ENCODE measurements at regions not wholly inside any gene's neighbourhood (a gene's known extent, or its start where the extent isn't known, plus 50 kb on each side); places are given as distances from the start of the nearest gene placed in this dataset.

DNA sequence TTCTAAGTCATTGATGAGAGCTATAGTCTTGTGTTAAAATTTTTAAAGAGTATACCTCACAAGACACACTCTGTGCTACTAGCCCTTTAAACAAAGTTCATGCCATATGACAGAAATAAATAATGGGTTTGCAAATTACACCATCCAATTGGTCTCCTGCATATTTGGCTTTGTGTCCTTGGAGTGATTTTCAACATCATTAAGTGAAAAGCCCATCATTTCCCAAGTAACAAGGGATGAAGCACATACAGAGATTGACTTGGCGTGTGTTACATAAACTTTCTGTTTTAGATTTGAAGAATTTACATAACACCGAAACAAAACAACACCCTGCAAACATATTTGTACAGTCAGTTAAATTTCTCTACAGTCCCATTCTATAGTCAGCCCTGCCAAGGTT is 216.9 kb upstream of the NEIL3 start:
- no peak for DNase-seq (ENCODE audit: low spot score)
- no peaks in the 10 kb centered on the region for H3K9me3 ChIP-seq (ENCODE audit: low read depth)

DNA sequence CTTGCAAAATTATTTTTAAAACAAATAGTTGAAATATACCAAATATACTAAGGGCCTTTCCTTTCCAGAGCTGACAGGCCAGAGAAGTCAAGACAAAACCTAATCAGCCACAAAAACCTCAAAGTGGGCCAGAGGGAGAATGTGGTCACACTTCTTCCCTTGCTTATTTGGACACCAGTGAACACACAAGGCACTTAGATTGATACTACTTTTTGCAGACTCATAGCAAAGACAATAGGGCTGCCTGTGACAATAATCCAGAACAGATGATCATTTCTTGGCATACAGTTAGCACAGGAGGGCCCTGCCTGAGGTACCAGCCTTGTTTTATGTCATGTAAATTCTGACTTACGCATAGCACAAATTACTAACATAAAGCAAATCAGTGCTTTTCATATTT is 215.7 kb upstream of the NEIL3 start:
- H3K9me2 ChIP-seq (replicated peaks; ENCODE audit: insufficient read depth): no peaks in the 10 kb centered on the region
- 88% methylated on average over 1 of the region's 1 CpG for WGBS (ENCODE audit: low lambda C conversion rate, missing lambda C conversion rate)
- no peaks in the 10 kb centered on the region for H3K9me3 ChIP-seq (ENCODE audit: low read depth)
- no peaks in the 10 kb centered on the region for H3K4me1 ChIP-seq (ENCODE audit: insufficient read depth)
- H3K36me3 ChIP-seq (replicated peaks; ENCODE audit: insufficient read depth, low read depth): no peaks in the 10 kb centered on the region
- no peak for DNase-seq (ENCODE audit: low spot score)
- H3K4me2 ChIP-seq: no peak overlapping the region
- H3K4me3 ChIP-seq: no peak overlapping the region
- H3K27me3 ChIP-seq: no peaks in the 10 kb centered on the region
- no peaks in the 10 kb centered on the region for H4K20me1 ChIP-seq (ENCODE audit: insufficient read depth, poor library complexity, severe bottlenecking)
- no peak overlapping the region for H3K27ac ChIP-seq
- no peaks in the 10 kb centered on the region for H3K79me2 ChIP-seq
- H2AFZ ChIP-seq: peak overlapping the region; percentile 28
- TF ChIP-seq EZH2phosphoT487 (IDR thresholded peaks at IDR 0.05; ENCODE audit: low read depth, severe bottlenecking, unreplicated experiment) (no peak), EZH2 (IDR thresholded peaks at IDR 0.05; ENCODE audit: borderline replicate concordance) (no peak)
- TF ChIP-seq, protein P1, sequence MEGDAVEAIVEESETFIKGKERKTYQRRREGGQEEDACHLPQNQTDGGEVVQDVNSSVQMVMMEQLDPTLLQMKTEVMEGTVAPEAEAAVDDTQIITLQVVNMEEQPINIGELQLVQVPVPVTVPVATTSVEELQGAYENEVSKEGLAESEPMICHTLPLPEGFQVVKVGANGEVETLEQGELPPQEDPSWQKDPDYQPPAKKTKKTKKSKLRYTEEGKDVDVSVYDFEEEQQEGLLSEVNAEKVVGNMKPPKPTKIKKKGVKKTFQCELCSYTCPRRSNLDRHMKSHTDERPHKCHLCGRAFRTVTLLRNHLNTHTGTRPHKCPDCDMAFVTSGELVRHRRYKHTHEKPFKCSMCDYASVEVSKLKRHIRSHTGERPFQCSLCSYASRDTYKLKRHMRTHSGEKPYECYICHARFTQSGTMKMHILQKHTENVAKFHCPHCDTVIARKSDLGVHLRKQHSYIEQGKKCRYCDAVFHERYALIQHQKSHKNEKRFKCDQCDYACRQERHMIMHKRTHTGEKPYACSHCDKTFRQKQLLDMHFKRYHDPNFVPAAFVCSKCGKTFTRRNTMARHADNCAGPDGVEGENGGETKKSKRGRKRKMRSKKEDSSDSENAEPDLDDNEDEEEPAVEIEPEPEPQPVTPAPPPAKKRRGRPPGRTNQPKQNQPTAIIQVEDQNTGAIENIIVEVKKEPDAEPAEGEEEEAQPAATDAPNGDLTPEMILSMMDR (IDR thresholded peaks at IDR 0.05; ENCODE audit: poor library complexity): no peak

More for the DNA sequence above, 216.9 kb upstream of the NEIL3 start:
- WGBS (ENCODE audit: low lambda C conversion rate, missing lambda C conversion rate): 84% methylated on average over 2 of the region's 2 CpGs
- Histone ChIP-seq H3K4me3 (no peak overlapping the region), H3K27ac (no peak overlapping the region), H3K79me2 (no peaks in the 10 kb centered on the region), H2AFZ (no peak overlapping the region), H3K27me3 (no peaks in the 10 kb centered on the region), H3K4me1 (ENCODE audit: insufficient read depth) (no peaks in the 10 kb centered on the region), H3K36me3 (replicated peaks; ENCODE audit: insufficient read depth, low read depth) (no peaks in the 10 kb centered on the region), H3K9me2 (replicated peaks; ENCODE audit: insufficient read depth) (no peaks in the 10 kb centered on the region), H4K20me1 (ENCODE audit: insufficient read depth, poor library complexity, severe bottlenecking) (no peaks in the 10 kb centered on the region), H3K4me2 (no peak overlapping the region)
- TF ChIP-seq EZH2phosphoT487 (IDR thresholded peaks at IDR 0.05; ENCODE audit: low read depth, severe bottlenecking, unreplicated experiment) (no peak), EZH2 (IDR thresholded peaks at IDR 0.05; ENCODE audit: borderline replicate concordance) (no peak)
- TF ChIP-seq, protein P1 (IDR thresholded peaks at IDR 0.05; ENCODE audit: poor library complexity): no peak

DNA sequence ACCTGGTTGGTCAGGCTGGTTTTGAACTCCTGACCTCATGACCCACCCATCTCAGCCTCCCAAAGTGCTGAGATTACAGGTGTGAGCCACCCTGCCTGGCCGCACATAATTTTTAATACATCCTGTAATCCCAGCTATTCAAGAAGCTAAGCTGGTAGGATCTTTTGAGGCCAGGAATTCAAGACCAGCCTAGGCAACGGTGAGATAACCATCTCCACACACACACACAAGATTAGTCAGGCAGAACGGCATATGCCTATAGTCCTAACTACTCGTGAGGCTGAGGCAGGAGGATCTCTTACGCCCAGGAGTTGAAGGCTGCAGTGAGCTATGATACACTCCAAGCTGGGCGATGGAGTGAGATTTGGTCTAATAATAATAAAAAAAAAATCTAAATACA is 212.4 kb upstream of the NEIL3 start:
- no peak overlapping the region for H3K4me2 ChIP-seq
- H2AFZ ChIP-seq: no peak overlapping the region
- no peaks in the 10 kb centered on the region for H4K20me1 ChIP-seq (ENCODE audit: insufficient read depth, poor library complexity, severe bottlenecking)
- no peaks in the 10 kb centered on the region for H3K36me3 ChIP-seq (replicated peaks; ENCODE audit: insufficient read depth, low read depth)
- no peak for DNase-seq (ENCODE audit: low spot score)
- WGBS (ENCODE audit: low lambda C conversion rate, missing lambda C conversion rate): 88% methylated on average over 6 of the region's 6 CpGs
- no peaks in the 10 kb centered on the region for H3K27me3 ChIP-seq
- no peak for TF ChIP-seq EZH2phosphoT487 (IDR thresholded peaks at IDR 0.05; ENCODE audit: low read depth, severe bottlenecking, unreplicated experiment)
- TF ChIP-seq, protein P1 (IDR thresholded peaks at IDR 0.05; ENCODE audit: poor library complexity): no peak
- TF ChIP-seq EZH2 (IDR thresholded peaks at IDR 0.05; ENCODE audit: borderline replicate concordance): no peak
- H3K9me3 ChIP-seq (ENCODE audit: low read depth): no peaks in the 10 kb centered on the region
- no peaks in the 10 kb centered on the region for H3K79me2 ChIP-seq
- no peak overlapping the region for H3K4me3 ChIP-seq
- H3K4me1 ChIP-seq (ENCODE audit: insufficient read depth): no peaks in the 10 kb centered on the region
- H3K27ac ChIP-seq: no peak overlapping the region
- H3K9me2 ChIP-seq (replicated peaks; ENCODE audit: insufficient read depth): no peaks in the 10 kb centered on the region

DNA sequence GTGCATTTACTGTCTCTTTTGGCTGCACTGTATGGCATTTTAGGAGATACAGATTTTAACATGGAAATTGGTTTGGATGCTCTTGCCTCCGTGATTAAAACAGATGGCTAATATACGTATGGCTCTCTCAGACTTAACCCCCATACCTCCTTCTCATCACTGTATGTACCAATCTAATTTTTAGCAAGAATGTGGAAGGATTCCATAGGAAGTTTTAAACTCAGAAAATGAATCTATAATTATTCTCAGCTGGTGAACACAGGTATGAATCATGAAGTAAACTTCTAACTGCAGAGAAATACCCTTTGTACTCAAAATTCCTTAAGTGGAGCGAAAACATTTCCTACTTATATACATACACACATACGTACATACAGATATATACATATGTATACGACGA is 210.5 kb upstream of the NEIL3 start:
- no peaks in the 10 kb centered on the region for H4K20me1 ChIP-seq (ENCODE audit: insufficient read depth, poor library complexity, severe bottlenecking)
- H3K4me2 ChIP-seq: no peak overlapping the region
- H3K79me2 ChIP-seq: no peaks in the 10 kb centered on the region
- H3K36me3 ChIP-seq (replicated peaks; ENCODE audit: insufficient read depth, low read depth): no peaks in the 10 kb centered on the region
- TF ChIP-seq EZH2phosphoT487 (IDR thresholded peaks at IDR 0.05; ENCODE audit: low read depth, severe bottlenecking, unreplicated experiment) (no peak), EZH2 (IDR thresholded peaks at IDR 0.05; ENCODE audit: borderline replicate concordance) (no peak)
- H3K9me2 ChIP-seq (replicated peaks; ENCODE audit: insufficient read depth): no peaks in the 10 kb centered on the region
- no peaks in the 10 kb centered on the region for H3K9me3 ChIP-seq (ENCODE audit: low read depth)
- no peaks in the 10 kb centered on the region for H3K4me1 ChIP-seq (ENCODE audit: insufficient read depth)
- H3K27ac ChIP-seq: no peak overlapping the region
- WGBS (ENCODE audit: low lambda C conversion rate, missing lambda C conversion rate): 93% methylated on average over 6 of the region's 6 CpGs
- no peaks in the 10 kb centered on the region for H3K27me3 ChIP-seq
- H2AFZ ChIP-seq: no peak overlapping the region
- no peak for DNase-seq (ENCODE audit: low spot score)
- no peak overlapping the region for H3K4me3 ChIP-seq

Measured in hepatocyte (in vitro differentiated cells).